Ascending aorta (tissue), 2 donors: ENCODE measurements at regions not wholly inside any gene's neighbourhood (a gene's known extent, or its start where the extent isn't known, plus 50 kb on each side); places are given as distances from the start of the nearest gene placed in this dataset.

ENCODE experiments used
- DNase-seq, 2 donors: peaks; one replicate each; pipeline ENCODE4 v3.0.0-alpha.2; 2019; ENCODE audit warnings: low spot score in 2 of 2
- H3K27ac ChIP-seq, 2 donors: fragments of 200-600 bp; sonication (generic); one replicate each; pipeline ENCODE4 v1.5.1; 2016 to 2017; ENCODE audit warnings: mild to moderate bottlenecking in 1 of 2
- H3K27me3 ChIP-seq: fragments of 200-600 bp; sonication (generic); one replicate; pipeline ENCODE4 v1.5.1; 2017
- H3K36me3 ChIP-seq, 2 donors: fragments of 200-600 bp; sonication (generic); one replicate each; pipeline ENCODE4 v1.5.1; 2016
- H3K4me1 ChIP-seq, 2 donors: fragments of 200-600 bp; sonication (generic); one replicate each; pipeline ENCODE4 v1.5.1; 2016 to 2017; ENCODE audit warnings: mild to moderate bottlenecking in 1 of 2
- H3K4me3 ChIP-seq, 2 donors: fragments of 200-600 bp; sonication (generic); one replicate each; pipeline ENCODE4 v1.5.1; 2016 to 2017; ENCODE audit warnings: mild to moderate bottlenecking in 1 of 2
- H3K9me3 ChIP-seq, 2 donors: fragments of 200-600 bp; sonication (generic); one replicate each; pipeline ENCODE4 v1.5.1; 2016
- intact Hi-C: fragments of 100-400 bp; cut with DNase I; formaldehyde crosslinking; loops from one replicate; pipeline ENCODE4 v1.15.1; 2023
- TF ChIP-seq, protein P1 (sequence below), 3 experiments: fragments of 200-600 bp in 2 of 3; fragments of 450-650 bp in 1 of 3; sonication (generic) in 2 of 3; IDR thresholded peaks; one replicate each; pipeline ENCODE4 v1.5.1; 2016 to 2019; ENCODE audit warnings: antibody characterized with exemption in 3 of 3, mild to moderate bottlenecking in 1 of 3, moderate library complexity in 1 of 3

DNA sequence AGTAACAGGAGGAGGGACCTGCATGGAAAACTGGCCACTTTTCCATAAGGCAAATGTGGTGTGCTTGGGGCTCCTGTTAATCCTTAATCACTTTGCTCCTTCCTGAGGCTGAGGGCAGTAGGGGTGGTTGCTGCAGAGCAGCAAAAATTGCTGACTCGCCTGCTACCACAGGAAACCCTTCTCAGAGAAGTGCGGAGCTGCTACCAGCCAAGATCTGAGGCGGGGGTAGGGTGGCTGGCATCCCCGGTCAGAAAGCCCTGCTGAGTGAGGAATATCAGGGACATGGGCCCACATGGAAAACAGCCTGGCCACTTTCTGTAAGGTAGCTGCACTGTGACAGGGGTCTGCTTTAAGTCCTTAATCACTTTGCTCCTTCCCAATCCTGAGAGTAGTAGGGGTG lies 192.4 kb upstream of the GHR start:
- intact Hi-C loops = no loop called here
- no peak overlapping the region for H3K27ac ChIP-seq
- no peaks in the 10 kb centered on the region for H3K9me3 ChIP-seq
- H3K36me3 ChIP-seq = no peaks in the 10 kb centered on the region
- H3K27me3 ChIP-seq = no peaks in the 10 kb centered on the region
- H3K4me3 ChIP-seq = no peak overlapping the region
- no peak for DNase-seq
- TF ChIP-seq, protein P1, sequence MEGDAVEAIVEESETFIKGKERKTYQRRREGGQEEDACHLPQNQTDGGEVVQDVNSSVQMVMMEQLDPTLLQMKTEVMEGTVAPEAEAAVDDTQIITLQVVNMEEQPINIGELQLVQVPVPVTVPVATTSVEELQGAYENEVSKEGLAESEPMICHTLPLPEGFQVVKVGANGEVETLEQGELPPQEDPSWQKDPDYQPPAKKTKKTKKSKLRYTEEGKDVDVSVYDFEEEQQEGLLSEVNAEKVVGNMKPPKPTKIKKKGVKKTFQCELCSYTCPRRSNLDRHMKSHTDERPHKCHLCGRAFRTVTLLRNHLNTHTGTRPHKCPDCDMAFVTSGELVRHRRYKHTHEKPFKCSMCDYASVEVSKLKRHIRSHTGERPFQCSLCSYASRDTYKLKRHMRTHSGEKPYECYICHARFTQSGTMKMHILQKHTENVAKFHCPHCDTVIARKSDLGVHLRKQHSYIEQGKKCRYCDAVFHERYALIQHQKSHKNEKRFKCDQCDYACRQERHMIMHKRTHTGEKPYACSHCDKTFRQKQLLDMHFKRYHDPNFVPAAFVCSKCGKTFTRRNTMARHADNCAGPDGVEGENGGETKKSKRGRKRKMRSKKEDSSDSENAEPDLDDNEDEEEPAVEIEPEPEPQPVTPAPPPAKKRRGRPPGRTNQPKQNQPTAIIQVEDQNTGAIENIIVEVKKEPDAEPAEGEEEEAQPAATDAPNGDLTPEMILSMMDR (IDR thresholded peaks at IDR 0.05) = no peak
- no peaks in the 10 kb centered on the region for H3K4me1 ChIP-seq

DNA sequence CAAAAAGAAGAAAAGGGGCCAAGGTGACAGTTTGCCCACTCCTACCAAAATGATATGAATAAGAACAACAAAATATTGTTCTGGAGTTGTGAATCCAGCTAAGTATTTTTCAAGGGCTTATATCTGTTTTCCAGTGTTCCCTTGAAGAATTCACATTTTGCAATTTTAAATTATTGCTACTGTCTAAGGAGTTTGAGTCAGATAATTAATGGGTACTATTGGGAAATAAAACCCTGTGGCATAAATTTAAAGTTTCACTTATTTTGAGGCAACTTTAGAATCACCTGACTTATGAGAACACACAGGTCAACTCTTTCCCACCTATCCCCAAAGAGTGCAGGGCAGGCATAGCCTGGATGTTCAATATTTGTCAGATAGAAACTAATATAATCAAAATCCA lies 188.0 kb upstream of the GHR start:
- intact Hi-C loops = no loop called here
- TF ChIP-seq, protein P1 (IDR thresholded peaks at IDR 0.05) = no peak
- DNase-seq = no peak
- Histone ChIP-seq H3K4me3 (no peak overlapping the region), H3K4me1 (no peaks in the 10 kb centered on the region), H3K36me3 (no peaks in the 10 kb centered on the region), H3K9me3 (no peaks in the 10 kb centered on the region), H3K27ac (no peak overlapping the region), H3K27me3 (no peaks in the 10 kb centered on the region)

DNA sequence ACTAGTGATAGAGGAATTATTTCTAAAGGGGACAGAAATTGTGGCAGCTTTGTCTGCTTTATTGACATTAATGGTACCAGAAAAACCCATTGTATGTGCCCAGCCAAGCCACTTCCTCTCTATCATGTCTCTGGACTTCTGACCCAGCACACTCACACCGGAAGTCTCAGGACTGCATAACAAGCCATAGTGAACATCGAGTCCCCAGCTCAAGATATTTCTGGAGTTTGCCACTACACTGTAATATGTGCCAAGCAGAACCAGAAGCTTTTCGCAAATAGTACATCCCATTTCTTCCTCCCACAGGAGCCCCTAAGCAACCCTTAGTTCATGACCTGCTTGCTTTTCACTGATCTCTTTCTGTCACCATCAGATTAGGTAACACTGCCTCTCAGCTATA lies 187.4 kb upstream of the GHR start:
- Histone ChIP-seq H3K9me3 (no peaks in the 10 kb centered on the region), H3K27me3 (no peaks in the 10 kb centered on the region), H3K36me3 (no peaks in the 10 kb centered on the region), H3K27ac (no peak overlapping the region), H3K4me3 (no peak overlapping the region), H3K4me1 (no peaks in the 10 kb centered on the region)
- TF ChIP-seq, protein P1 (IDR thresholded peaks at IDR 0.05) = no peak
- intact Hi-C loops = no loop called here
- no peak for DNase-seq

DNA sequence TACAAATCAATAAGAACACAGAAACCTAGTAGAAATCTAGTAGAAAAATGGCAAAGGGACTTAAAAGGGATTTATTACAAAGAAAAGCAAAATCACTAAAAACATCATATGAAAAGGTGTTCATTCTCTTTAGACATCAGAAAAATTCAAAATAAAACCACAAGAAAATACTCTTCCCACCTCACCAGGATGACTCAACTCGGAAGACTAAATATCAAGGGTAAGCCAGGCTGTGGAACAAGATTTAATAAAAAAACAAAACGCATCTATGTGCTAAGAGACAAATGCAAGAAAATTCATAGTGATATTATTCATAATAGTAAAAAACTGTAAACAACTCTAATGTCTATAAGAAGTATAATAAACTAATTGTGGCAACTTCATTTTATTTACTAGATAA lies 181.6 kb upstream of the GHR start:
- Histone ChIP-seq H3K4me3 (no peak overlapping the region), H3K4me1 (no peaks in the 10 kb centered on the region), H3K36me3 (no peaks in the 10 kb centered on the region), H3K9me3 (no peaks in the 10 kb centered on the region), H3K27me3 (no peaks in the 10 kb centered on the region), H3K27ac (no peak overlapping the region)
- TF ChIP-seq, protein P1 (IDR thresholded peaks at IDR 0.05) = no peak
- intact Hi-C loops = no loop called here
- DNase-seq = no peak

DNA sequence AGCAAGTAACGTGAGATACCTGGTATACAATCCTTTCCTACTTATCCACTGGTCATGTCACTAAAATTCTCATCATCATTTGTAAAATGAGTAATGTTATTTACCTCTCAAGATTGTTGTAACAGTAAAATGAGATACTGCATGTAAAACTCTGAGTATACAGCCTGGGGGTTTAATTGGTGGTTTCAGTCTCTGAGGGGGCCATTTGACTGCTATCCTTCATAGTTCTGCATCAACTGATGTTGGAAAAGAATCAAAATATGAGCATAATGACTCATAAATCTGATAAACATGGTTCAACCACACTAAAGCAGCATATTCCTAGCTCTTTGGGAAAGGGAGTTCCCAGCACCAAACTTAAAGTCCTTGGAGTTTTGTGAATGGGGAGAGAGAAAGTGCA lies 181.0 kb upstream of the GHR start:
- intact Hi-C loops = no loop called here
- no peak for DNase-seq
- no peaks in the 10 kb centered on the region for H3K27me3 ChIP-seq
- H3K36me3 ChIP-seq = no peaks in the 10 kb centered on the region
- no peaks in the 10 kb centered on the region for H3K4me1 ChIP-seq
- H3K9me3 ChIP-seq = no peaks in the 10 kb centered on the region
- no peak overlapping the region for H3K27ac ChIP-seq
- TF ChIP-seq, protein P1 (IDR thresholded peaks at IDR 0.05) = no peak
- no peak overlapping the region for H3K4me3 ChIP-seq

DNA sequence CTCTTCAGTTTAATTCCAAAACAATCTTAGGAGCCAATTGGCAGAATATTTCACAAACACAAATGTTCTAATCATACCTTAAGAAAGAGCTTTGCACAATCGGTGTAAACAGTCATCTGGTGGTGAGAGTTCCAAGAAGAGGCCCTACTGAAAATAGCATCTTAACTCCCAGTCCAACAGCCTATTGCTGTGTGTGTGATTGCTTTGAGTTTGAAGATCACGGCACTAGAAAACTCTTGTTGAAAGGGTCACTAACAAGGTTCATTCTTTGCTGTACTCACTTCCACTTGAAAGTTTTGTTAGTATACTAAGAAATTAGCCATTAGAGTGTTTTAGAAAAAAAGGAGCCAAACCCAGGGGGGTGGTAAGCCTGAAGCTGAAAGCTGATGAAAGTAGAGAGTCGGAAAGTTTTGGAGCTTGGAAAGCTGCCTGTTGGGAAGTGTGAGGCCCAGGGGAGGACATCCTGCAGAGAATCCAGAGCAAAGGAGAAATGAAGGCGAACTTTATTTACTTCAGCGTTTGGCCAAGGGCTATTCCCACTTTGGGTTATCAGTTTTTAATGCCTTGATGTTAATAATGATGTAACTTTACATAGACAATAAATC lies 180.3 kb upstream of the GHR start:
- no peaks in the 10 kb centered on the region for H3K36me3 ChIP-seq
- no peak for DNase-seq
- intact Hi-C loops = no loop called here
- no peak overlapping the region for H3K4me3 ChIP-seq
- no peak overlapping the region for H3K27ac ChIP-seq
- no peaks in the 10 kb centered on the region for H3K27me3 ChIP-seq
- no peaks in the 10 kb centered on the region for H3K9me3 ChIP-seq
- TF ChIP-seq, protein P1 (IDR thresholded peaks at IDR 0.05) = no peak
- no peaks in the 10 kb centered on the region for H3K4me1 ChIP-seq
